ENCODE measurements at regions not wholly inside any gene's neighbourhood (a gene's known extent, or its start where the extent isn't known, plus 50 kb on each side); places are given as distances from the start of the nearest gene placed in this dataset.

GRCh38 chr5:171673328-171673727, 112.3 kb upstream of the SMIM23 start:
- TF ChIP-seq CTCF (IDR thresholded peaks at IDR 0.05), result no peak
- no peak for DNase-seq (ENCODE audit: low spot score)
- H3K4me3 ChIP-seq, result no peak overlapping the region
- no peak overlapping the region for H3K27ac ChIP-seq

DNA sequence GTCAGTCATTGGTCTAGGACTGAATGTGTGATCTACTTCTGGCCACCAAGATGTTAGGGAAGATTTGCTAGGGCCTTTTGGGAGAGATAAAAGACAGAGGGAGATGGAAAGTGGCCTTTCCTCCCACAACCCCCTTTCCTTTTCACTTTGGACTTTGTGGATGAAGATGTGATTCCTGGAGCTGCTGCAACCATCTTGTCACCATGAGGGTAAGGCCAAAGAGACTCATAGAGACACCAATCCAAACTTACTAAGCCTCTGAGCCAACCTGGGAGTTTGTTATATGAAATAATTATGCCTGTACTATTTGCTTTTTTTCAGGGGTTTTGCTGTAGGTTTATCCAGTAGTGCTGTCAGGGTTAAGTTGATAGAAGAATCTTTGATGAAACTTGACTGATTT, 111.8 kb upstream of the SMIM23 start:
- Histone ChIP-seq H3K4me3 (no peak overlapping the region), H3K27ac (no peak overlapping the region)
- no peak for TF ChIP-seq CTCF (IDR thresholded peaks at IDR 0.05)
- DNase-seq (ENCODE audit: low spot score), result no peak

GRCh38 chr5:171675511-171675910, 110.1 kb upstream of the SMIM23 start:
- DNase-seq (ENCODE audit: low spot score), result no peak
- H3K4me3 ChIP-seq, result no peak overlapping the region
- TF ChIP-seq CTCF (IDR thresholded peaks at IDR 0.05), result no peak
- no peak overlapping the region for H3K27ac ChIP-seq

DNA sequence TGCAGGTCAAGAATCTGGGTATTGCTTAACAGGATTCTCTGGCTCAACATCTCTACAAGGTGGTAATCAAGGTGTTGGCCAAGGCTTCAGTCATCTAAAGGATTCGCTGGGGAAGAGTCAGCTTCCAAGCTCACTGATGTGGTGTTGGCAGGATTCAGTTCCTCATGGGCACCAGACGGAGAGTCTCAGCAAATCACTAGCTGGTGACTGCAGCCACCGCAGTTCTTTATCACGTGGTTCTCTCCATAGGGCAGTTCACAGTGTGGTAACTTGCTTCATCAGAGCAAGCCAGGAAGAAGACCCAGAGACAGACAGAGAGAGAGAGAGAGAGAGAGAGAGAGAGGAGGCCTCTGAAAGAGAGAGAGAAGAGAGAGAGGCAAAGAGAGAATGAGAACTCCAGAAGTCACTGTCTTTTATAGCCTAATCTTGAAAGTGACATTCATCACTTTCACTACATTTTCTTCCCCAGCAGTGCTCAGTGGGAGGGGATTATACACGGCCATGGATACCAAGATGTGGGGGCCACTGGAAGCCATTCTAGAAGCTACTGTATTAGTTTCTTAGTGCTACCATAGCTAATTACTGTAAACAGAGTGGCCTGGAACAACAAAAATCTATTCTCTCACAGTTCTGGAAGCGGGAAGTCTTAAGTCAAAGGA, 109.2 kb upstream of the SMIM23 start:
- H3K4me3 ChIP-seq, result no peak overlapping the region
- H3K27ac ChIP-seq, result no peak overlapping the region
- peak; percentile 41 for DNase-seq (ENCODE audit: low spot score)
- TF ChIP-seq CTCF (IDR thresholded peaks at IDR 0.05), result no peak

- no peak for TF ChIP-seq CTCF (IDR thresholded peaks at IDR 0.05)
- Histone ChIP-seq H3K4me3 (no peak overlapping the region), H3K27ac (no peak overlapping the region)
- DNase-seq (ENCODE audit: low spot score), result no peak
These were observed 107.0 kb upstream of the SMIM23 start for GRCh38 chr5:171678646-171679045.

- no peak for TF ChIP-seq CTCF (IDR thresholded peaks at IDR 0.05)
- Histone ChIP-seq H3K4me3 (no peak overlapping the region), H3K27ac (no peak overlapping the region)
- no peak for DNase-seq (ENCODE audit: low spot score)
These were observed 105.1 kb upstream of the SMIM23 start for GRCh38 chr5:171680485-171680884.

GRCh38 chr5:171681061-171681460, 104.6 kb upstream of the SMIM23 start:
- Histone ChIP-seq H3K27ac (no peak overlapping the region), H3K4me3 (no peak overlapping the region)
- no peak for DNase-seq (ENCODE audit: low spot score)
- no peak for TF ChIP-seq CTCF (IDR thresholded peaks at IDR 0.05)

Data from coronary artery (tissue), 2 donors.